PC-3 (cell line): ENCODE measurements at regions not wholly inside any gene's neighbourhood (a gene's known extent, or its start where the extent isn't known, plus 50 kb on each side); places are given as distances from the start of the nearest gene placed in this dataset.

ENCODE experiments used
- CTCF ChIP-seq: fragments of 300-600 bp; sonication (generic); conservative IDR thresholded peaks from 2 replicates; pipeline ENCODE4 v1.5.1; 2017; ENCODE audit warnings: antibody characterized with exemption, low read depth, mild to moderate bottlenecking, low read length
- EZH2 ChIP-seq: fragments of 300-600 bp; sonication (generic); IDR thresholded peaks from one replicate; pipeline ENCODE4 v1.6.1; 2017; ENCODE audit warnings: antibody characterized with exemption, mild to moderate bottlenecking, low read length; ENCODE audit not compliant: unreplicated experiment
- EZH2phosphoT487 ChIP-seq: fragments of 300-600 bp; sonication (generic); IDR thresholded peaks from 2 replicates; pipeline ENCODE4 v1.6.1; 2018; ENCODE audit warnings: mild to moderate bottlenecking, antibody characterized with exemption, low read length, borderline replicate concordance

- TF ChIP-seq EZH2 (no peak), CTCF (no peak), EZH2phosphoT487 (no peak)
These were observed 451.8 kb upstream of the NRXN1 start for GRCh38 chr2:51483720-51484119.
